Jurkat, Clone E6-1 (cell line): ENCODE measurements at regions not wholly inside any gene's neighbourhood (a gene's known extent, or its start where the extent isn't known, plus 50 kb on each side); places are given as distances from the start of the nearest gene placed in this dataset.
"Not testable (repeated sequence)": the region's sequence is repeated elsewhere in the genome, so short reads cannot be mapped to it uniquely, and the experiment has no call there.

Experiments used
- DNase-seq: peaks from one replicate; pipeline ENCODE4 v3.0.0-alpha.2; 2011; ENCODE audit warnings: low read depth, low spot score
- H3K4me3 ChIP-seq: 2 replicates; pipeline ENCODE4 v1.5.1; 2011; ENCODE audit warnings: mild to moderate bottlenecking, low read length, control low read depth, moderate library complexity

DNA sequence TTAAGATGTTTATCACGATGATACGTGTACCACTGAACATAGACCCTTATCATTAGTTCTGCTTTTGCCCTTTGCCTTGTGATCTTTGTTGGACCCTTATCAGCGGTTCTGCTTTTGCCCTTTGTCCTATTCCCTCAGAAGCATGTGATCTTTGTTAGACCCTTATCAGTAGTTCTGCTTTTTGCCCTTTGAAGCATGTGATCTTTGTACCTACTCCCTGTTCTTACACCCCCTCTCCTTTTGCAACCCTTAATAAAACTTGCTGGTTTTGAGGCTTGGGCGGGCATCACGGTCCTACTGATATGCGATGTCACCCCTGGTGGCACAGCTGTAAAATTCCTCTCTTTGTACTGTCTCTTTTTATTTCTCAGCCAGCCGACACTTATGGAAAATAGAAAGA lies 117.0 kb downstream of the SDHAF3 start:
- not testable (repeated sequence) for H3K4me3 ChIP-seq, DNase-seq

GRCh38 chr7:97246317-97246716 lies 128.8 kb downstream of the SDHAF3 start:
- no peak overlapping the region for H3K4me3 ChIP-seq
- DNase-seq, result no peak

DNA sequence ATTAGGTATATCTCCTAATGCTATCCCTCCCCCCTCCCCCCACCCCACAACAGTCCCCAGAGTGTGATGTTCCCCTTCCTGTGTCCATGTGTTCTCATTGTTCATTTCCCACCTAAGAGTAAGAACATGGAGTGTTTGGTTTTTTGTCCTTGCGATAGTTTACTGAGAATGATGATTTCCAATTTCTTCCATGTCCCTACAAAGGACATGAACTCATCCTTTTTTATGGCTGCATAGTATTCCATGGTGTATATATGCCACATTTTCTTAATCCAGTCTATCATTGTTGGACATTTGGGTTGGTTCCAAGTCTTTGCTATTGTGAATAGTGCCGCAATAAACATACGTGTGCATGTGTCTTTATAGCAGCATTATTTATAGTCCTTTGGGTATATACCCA lies 140.7 kb downstream of the SDHAF3 start:
- not testable (repeated sequence) for DNase-seq, H3K4me3 ChIP-seq

DNA sequence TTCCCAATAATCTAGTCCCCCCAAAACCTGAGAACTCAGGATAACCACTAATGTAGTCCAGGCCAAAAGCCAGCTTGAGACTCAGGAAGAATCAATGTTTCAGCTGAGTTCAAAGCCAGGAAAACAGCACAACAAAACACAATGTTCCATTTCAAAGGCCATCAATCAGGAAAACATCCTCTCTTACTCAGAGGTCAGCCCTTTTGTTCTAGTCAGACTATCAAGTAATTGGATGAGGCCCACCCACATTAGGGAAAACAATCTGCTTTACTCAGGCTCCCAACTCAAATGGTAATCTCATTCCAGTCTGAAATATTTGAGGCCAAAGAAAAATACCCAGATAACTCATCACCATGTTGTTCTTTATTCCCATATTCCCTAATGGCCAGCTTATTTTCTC lies 152.2 kb downstream of the SDHAF3 start:
- no peak for DNase-seq
- H3K4me3 ChIP-seq, result no peak overlapping the region

- no peak for DNase-seq
- no peak overlapping the region for H3K4me3 ChIP-seq
Observed at GRCh38 chr7:97270280-97270679, 152.8 kb downstream of the SDHAF3 start.

- H3K4me3 ChIP-seq, result no peak overlapping the region
- DNase-seq, result no peak
Observed at GRCh38 chr7:97271619-97272018, 154.1 kb downstream of the SDHAF3 start.

- H3K4me3 ChIP-seq, result no peak overlapping the region
- DNase-seq, result no peak
Observed at GRCh38 chr7:97272237-97272975, 154.9 kb downstream of the SDHAF3 start.

GRCh38 chr7:97275475-97275874 lies 158.0 kb downstream of the SDHAF3 start:
- no peak for DNase-seq
- H3K4me3 ChIP-seq, result no peak overlapping the region

GRCh38 chr7:97280950-97281349 lies 163.5 kb downstream of the SDHAF3 start:
- no peak for DNase-seq
- H3K4me3 ChIP-seq, result no peak overlapping the region

- DNase-seq, result no peak
- H3K4me3 ChIP-seq, result no peak overlapping the region
Observed at GRCh38 chr7:97285348-97285747, 167.8 kb downstream of the SDHAF3 start.

GRCh38 chr7:97293031-97293430 lies 175.5 kb downstream of the SDHAF3 start:
- no peak overlapping the region for H3K4me3 ChIP-seq
- DNase-seq, result no peak

- H3K4me3 ChIP-seq, result no peak overlapping the region
- DNase-seq, result no peak
Observed at GRCh38 chr7:97298561-97298960, 181.1 kb downstream of the SDHAF3 start.

DNA sequence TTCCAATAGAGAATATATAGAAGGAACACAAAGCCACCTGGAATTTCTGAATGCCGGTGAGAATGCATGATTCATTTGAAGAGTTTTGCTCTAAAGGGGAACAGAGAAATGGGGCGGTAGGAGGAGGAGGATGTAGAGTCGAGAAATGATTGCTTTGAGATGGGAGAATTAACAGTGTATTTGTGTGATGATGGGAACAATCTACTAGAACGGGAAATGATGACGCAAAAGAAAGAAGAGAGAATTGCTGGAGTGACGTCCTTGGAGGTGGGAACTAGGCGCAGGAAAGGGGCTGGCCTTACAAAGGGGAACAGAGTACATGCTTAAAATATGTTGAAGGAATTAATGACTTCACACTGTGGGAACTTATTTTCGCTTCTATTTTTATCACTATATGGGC lies 188.1 kb downstream of the SDHAF3 start:
- DNase-seq, result no peak
- H3K4me3 ChIP-seq, result no peak overlapping the region

DNA sequence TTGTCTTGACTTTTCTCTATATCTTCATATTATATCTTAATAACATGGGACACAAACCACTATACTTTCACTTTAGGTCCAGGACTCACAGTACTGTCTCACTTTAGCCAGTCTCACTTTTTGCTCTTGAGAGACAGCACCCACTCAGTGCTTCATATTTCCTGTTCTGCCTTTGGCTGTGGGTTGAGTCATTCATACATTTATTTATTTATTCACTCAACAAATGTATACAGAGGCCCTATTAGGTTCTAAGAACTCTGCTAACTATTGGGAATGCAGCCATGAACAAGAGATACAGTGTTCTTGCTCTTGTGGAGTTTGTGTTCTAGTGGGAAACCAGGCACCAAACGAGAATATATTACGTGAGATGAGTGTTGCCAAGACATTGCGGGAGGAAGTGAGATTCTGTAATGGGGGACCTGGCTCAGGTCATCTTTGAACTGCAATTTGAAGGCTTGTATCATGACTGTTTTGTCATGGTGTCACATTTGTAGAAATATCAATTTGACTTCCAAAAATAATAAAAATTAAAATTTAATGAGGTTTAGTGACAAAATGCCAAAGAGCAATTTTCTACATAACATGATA lies 190.1 kb downstream of the SDHAF3 start:
- H3K4me3 ChIP-seq, result no peak overlapping the region
- no peak for DNase-seq

GRCh38 chr7:97313900-97314299 lies 196.4 kb downstream of the SDHAF3 start:
- DNase-seq, result no peak
- no peak overlapping the region for H3K4me3 ChIP-seq

- DNase-seq, result no peak
- no peak overlapping the region for H3K4me3 ChIP-seq
Observed at GRCh38 chr7:97317575-97317974, 200.1 kb downstream of the SDHAF3 start.

GRCh38 chr7:97329871-97330270 lies 212.4 kb downstream of the SDHAF3 start:
- H3K4me3 ChIP-seq, DNase-seq: not testable (repeated sequence)

- no peak for DNase-seq
- H3K4me3 ChIP-seq, result no peak overlapping the region
Observed at GRCh38 chr7:97337849-97338248, 220.4 kb downstream of the SDHAF3 start.

DNA sequence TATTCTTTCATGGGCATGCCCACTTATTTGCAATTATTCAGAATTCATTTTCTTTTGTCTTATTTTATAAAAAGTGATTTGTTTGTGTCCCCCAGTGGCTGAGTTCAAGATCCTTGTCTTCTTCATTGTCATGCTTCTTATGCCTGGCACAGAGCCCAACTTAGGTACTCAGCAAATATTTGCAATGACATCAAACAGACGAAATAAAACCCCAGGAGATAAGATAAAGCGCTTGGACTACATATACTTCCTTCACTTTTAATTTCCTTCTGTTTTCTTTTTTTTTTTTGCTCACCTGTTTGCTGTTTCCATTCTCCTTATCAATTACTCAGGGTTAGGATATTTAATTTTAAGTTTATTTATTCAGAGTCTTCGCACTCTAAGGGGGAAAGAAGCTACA lies 225.0 kb downstream of the SDHAF3 start:
- DNase-seq, result no peak
- H3K4me3 ChIP-seq, result no peak overlapping the region

DNA sequence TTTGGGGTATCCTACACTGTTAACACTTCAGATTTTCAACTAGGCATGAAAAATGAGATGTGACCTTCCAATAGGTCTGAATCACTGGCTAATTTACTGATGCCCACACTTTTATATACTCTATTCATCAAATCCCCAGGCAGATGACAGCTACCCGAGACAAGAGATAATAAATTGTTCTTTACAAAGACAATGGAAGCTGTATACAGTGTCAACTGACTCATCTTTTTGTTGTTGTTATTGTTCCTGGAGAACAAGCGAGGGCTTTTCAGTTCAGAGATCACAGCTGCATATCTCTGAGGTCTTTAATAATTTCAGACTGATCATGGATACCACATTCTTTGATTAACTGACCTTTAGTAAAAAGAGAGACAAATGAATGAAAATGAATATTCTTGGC lies 228.9 kb downstream of the SDHAF3 start:
- H3K4me3 ChIP-seq, result no peak overlapping the region
- no peak for DNase-seq

DNA sequence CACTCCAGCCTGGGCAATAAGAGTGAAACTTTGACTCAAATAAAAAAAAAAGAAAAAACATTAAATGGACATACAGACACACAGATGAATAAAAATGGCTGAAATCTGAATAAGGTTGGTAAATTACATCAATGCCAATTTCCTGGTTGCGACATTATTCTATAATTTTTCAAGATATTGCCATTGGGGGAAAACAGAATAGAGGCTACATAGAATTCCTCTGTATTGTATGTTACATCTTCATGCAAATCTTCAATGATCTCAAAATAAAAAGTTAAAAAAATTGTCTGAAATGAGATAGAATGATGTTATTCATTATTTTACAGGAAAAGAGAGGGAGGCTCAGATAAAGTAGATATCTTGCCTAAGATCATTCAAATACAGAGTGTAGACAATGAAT lies 234.0 kb downstream of the SDHAF3 start:
- H3K4me3 ChIP-seq, result no peak overlapping the region
- no peak for DNase-seq
